Stimulated activated naive CD4-positive, alpha-beta T cell treated with Interleukin-2 at 50 U/mL for 16 hours (primary cell): ENCODE measurements at regions not wholly inside any gene's neighbourhood (a gene's known extent, or its start where the extent isn't known, plus 50 kb on each side); places are given as distances from the start of the nearest gene placed in this dataset.
"Not testable (repeated sequence)": the region's sequence is repeated elsewhere in the genome, so short reads cannot be mapped to it uniquely, and the experiment has no call there.

Experiments
- DNase-seq: peaks from one replicate; lab custom pipeline; 2025; lab: John Stamatoyannopoulos, UW

- DNase-seq = no peak
Measured at GRCh38 chr10:63077800-63078199, 55.3 kb upstream of the NRBF2 start.

GRCh38 chr10:63072951-63073350 is 60.2 kb upstream of the NRBF2 start:
- no peak for DNase-seq

- DNase-seq = no peak
Measured at GRCh38 chr10:63071145-63071544, 62.0 kb upstream of the NRBF2 start.

GRCh38 chr10:63069318-63069717 is 63.8 kb upstream of the NRBF2 start:
- DNase-seq = no peak

GRCh38 chr10:63068246-63068645 is 64.9 kb upstream of the NRBF2 start:
- DNase-seq = no peak

- DNase-seq = no peak
Measured at GRCh38 chr10:63066606-63067005, 66.5 kb upstream of the NRBF2 start.

GRCh38 chr10:63064706-63065105 is 68.4 kb upstream of the NRBF2 start:
- no peak for DNase-seq

GRCh38 chr10:63058236-63058635 is 74.9 kb upstream of the NRBF2 start:
- DNase-seq = no peak

GRCh38 chr10:63057509-63057908 is 75.6 kb upstream of the NRBF2 start:
- DNase-seq = no peak

- no peak for DNase-seq
Measured at GRCh38 chr10:63055705-63056104, 77.4 kb upstream of the NRBF2 start.

- DNase-seq = no peak
Measured at GRCh38 chr10:63054889-63055611, 78.1 kb upstream of the NRBF2 start.

- DNase-seq = no peak
Measured at GRCh38 chr10:63052083-63052482, 81.0 kb upstream of the NRBF2 start.

- no peak for DNase-seq
Measured at GRCh38 chr10:63042256-63042655, 90.9 kb upstream of the NRBF2 start.

GRCh38 chr10:63033616-63034185 is 99.4 kb upstream of the NRBF2 start:
- DNase-seq = not testable (repeated sequence)

- no peak for DNase-seq
Measured at GRCh38 chr10:63030536-63030935, 102.6 kb upstream of the NRBF2 start.

- no peak for DNase-seq
Measured at GRCh38 chr10:63027531-63027930, 105.6 kb upstream of the NRBF2 start.

GRCh38 chr10:63021225-63021624 is 111.9 kb upstream of the NRBF2 start:
- no peak for DNase-seq

GRCh38 chr10:63013755-63014154 is 119.4 kb upstream of the NRBF2 start:
- DNase-seq = no peak

- no peak for DNase-seq
Measured at GRCh38 chr10:63012623-63013022, 120.5 kb upstream of the NRBF2 start.

- DNase-seq = no peak
Measured at GRCh38 chr10:63010203-63010602, 122.9 kb upstream of the NRBF2 start.

- no peak for DNase-seq
Measured at GRCh38 chr10:63008491-63008890, 124.6 kb upstream of the NRBF2 start.

- no peak for DNase-seq
Measured at GRCh38 chr10:63007112-63007511, 126.0 kb upstream of the NRBF2 start.

GRCh38 chr10:63005246-63005645 is 127.9 kb upstream of the NRBF2 start:
- DNase-seq = no peak
